HuH-7 (cell line): ENCODE measurements at regions not wholly inside any gene's neighbourhood (a gene's known extent, or its start where the extent isn't known, plus 50 kb on each side); places are given as distances from the start of the nearest gene placed in this dataset.
"Not testable (repeated sequence)": the region's sequence is repeated elsewhere in the genome, so short reads cannot be mapped to it uniquely, and the experiment has no call there.

Experiments used
- DNase-seq: peaks from one replicate; pipeline ENCODE4 v3.0.0; 2011; ENCODE audit warnings: low spot score

GRCh38 chr17:47066841-47067682 lies 88.0 kb upstream of the RPRML start:
- peak; percentile 96 for DNase-seq

DNA sequence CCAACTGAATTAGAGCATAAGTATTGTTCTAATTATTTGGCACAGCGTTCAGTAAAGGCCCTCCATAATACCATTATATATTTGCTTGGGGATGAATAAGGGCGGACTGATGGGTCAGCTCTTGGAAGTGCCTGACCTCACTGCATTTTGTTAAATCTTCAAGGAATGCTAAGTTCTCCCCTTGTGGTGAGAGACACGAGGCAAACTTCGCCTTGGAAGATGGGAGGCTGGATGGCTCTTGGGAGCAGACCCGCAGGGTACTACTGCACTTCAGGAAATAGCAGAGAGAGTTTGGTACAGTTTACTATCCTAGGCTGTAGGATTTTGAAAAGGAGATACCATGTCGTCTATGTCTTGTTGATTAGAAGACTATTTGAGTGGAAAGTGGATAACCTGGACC lies 87.0 kb upstream of the RPRML start:
- no peak for DNase-seq

GRCh38 chr17:47064684-47065083 lies 85.6 kb upstream of the RPRML start:
- DNase-seq, result no peak

GRCh38 chr17:47063475-47063874 lies 84.4 kb upstream of the RPRML start:
- DNase-seq, result no peak

DNA sequence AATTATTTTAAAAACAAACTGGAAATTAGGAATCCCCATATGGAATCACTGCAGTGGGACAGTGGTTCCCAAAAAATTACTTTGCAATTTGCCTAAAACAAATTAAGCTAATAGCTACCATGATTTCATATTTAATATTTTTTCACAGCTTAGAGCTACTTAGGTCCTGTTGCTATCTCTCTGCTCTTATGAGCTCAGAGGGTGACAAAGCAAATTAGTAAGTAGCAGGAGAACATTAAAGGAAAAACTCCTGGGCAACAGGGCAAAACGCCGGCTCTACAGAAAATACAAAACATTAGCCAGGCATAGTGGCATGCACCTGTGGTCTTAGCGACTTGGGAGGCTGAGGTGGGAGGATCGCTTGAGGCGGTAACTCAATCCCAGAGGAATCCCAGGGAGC lies 83.8 kb upstream of the RPRML start:
- DNase-seq, result not testable (repeated sequence)

DNA sequence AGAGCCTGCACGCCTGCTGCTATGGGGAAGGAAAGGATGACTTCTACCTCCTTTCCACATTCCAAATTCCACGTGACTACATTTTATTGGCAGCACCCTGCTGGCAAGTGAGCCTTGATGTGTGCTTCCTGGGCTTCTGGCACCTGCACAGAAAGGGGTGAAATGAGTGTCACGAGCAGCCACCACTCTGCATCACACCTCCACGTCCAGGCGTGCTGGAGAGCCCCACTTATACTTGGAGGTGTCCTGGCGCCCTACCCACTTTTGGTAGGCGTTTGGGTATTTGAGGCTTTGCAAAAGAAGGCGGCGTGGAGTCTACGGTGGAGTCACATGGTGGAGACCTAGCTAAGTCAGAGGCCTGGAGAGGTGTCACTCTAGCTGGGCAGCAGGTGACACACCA lies 81.0 kb upstream of the RPRML start:
- DNase-seq, result not testable (repeated sequence)

GRCh38 chr17:47057830-47058229 lies 78.8 kb upstream of the RPRML start:
- no peak for DNase-seq

DNA sequence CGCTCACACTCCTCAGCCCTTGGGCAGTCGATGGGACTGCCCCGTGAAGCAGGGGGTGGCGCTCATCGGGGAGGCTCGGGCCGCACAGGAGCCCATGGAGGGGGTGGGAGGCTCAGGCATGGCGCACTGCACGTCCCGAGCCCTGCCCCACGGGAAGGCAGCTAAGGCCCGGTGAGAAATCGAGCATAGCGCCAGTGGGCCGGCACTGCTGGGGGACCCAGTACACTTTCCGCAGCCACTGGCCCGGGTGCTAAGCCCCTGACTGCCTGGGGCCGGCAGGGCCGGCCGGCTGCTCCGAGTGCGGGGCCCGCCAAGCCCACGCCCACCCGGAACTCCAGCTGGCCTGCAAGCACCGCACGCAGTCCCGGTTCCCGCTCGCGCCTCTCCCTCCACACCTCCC lies 78.2 kb upstream of the RPRML start:
- not testable (repeated sequence) for DNase-seq

DNA sequence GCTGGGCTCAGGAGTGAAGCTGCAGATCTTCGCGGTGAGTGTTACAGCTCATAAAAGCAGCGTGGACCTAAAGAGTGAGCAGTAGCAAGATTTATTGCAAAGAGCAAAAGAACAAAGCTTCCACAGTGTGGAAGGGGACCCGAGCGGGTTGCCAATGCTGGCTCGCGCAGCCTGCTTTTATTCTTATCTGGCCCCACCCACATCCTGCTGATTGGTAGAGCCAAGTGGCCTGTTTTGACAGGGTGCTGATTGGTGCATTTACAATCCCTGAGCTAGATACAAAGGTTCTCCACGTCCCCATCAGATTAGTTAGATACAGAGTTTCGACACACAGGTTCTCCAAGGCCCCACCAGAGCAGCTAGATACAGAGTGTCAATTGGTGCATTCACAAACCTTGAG lies 77.6 kb upstream of the RPRML start:
- not testable (repeated sequence) for DNase-seq
